Kidney (tissue), 13 donors: ENCODE measurements at regions not wholly inside any gene's neighbourhood (a gene's known extent, or its start where the extent isn't known, plus 50 kb on each side); places are given as distances from the start of the nearest gene placed in this dataset.

ENCODE experiments used
- DNase-seq, 5 donors: peaks; one replicate each; pipeline ENCODE4 v3.0.0-alpha.2; 2013 to 2020
- FAIRE-seq: peaks from 2 replicates; lab custom pipeline; 2012; peaks lifted over from hg19 to GRCh38; lab: Jason Lieb, UNC
- H3K27ac ChIP-seq, 2 donors: one replicate each; pipeline ENCODE4 v1.7.0; 2013; ENCODE audit warnings: low read depth in 2 of 2, low read length in 2 of 2, inconsistent platforms in 1 of 2
- H3K27me3 ChIP-seq: one replicate; pipeline ENCODE4 v1.7.1; 2013; ENCODE audit warnings: low read length, inconsistent platforms; ENCODE audit not compliant: control insufficient read depth, insufficient read depth
- H3K36me3 ChIP-seq, 3 donors: one replicate each; pipeline versions ENCODE4 v1.7.0 to v1.7.1; 2013; ENCODE audit warnings: low read length in 3 of 3, control low read depth in 1 of 3, inconsistent platforms in 1 of 3; ENCODE audit not compliant: insufficient read depth in 3 of 3, control insufficient read depth in 2 of 3
- H3K4me1 ChIP-seq, 3 donors: one replicate each; pipeline versions ENCODE4 v1.7.0 to v1.7.1; 2013; ENCODE audit warnings: low read length in 3 of 3, inconsistent platforms in 1 of 3, low read depth in 1 of 3; ENCODE audit not compliant: control insufficient read depth in 2 of 3, insufficient read depth in 2 of 3
- H3K4me3 ChIP-seq, 3 donors: one replicate each; pipeline versions ENCODE4 v1.7.0 to v1.8.1; 2013; ENCODE audit warnings: low read length in 3 of 3, control low read depth in 1 of 3, inconsistent platforms in 1 of 3
- H3K9ac ChIP-seq, 3 donors: one replicate each; pipeline versions ENCODE4 v1.7.0 to v1.7.1; 2013; ENCODE audit warnings: low read length in 3 of 3, control low read depth in 1 of 3, inconsistent platforms in 1 of 3
- H3K9me3 ChIP-seq, 3 donors: one replicate each; pipeline versions ENCODE4 v1.7.0 to v1.7.1; 2013; ENCODE audit warnings: low read length in 3 of 3, control low read depth in 1 of 3, inconsistent platforms in 1 of 3; ENCODE audit not compliant: control insufficient read depth in 2 of 3, insufficient read depth in 1 of 3
- CTCF ChIP-seq: IDR thresholded peaks from 3 replicates; pipeline ENCODE4 v1.5.1; 2012; ENCODE audit warnings: mild to moderate bottlenecking, moderate library complexity, borderline replicate concordance; ENCODE audit not compliant: insufficient read depth; ENCODE audit errors: extremely low read depth
- intact Hi-C: fragments of 100-400 bp; cut with DNase I; formaldehyde crosslinking; loops from one replicate; pipeline ENCODE4 v1.11.1; 2022
- donor health status: control.
- donor health status: control.
- donor health status: control.
- donor health status: control.
- donor health status: control.
- donor health status: DM: yes; HTN: yes; CAD: no.
- donor health status: Normal renal cell carcinoma (clear cell type).

GRCh38 chr13:69604698-69605097, 502.9 kb upstream of the ATXN8OS start:
- Histone ChIP-seq H3K9ac (no peak overlapping the region), H3K27me3 (no peaks in the 10 kb centered on the region), H3K27ac (no peak overlapping the region), H3K4me1 (no peaks in the 10 kb centered on the region), H3K4me3 (no peak overlapping the region), H3K9me3 (no peaks in the 10 kb centered on the region), H3K36me3 (no peaks in the 10 kb centered on the region)
- no peak for TF ChIP-seq CTCF
- intact Hi-C loops = no loop called here
- DNase-seq (no peak), FAIRE-seq (no peak)

DNA sequence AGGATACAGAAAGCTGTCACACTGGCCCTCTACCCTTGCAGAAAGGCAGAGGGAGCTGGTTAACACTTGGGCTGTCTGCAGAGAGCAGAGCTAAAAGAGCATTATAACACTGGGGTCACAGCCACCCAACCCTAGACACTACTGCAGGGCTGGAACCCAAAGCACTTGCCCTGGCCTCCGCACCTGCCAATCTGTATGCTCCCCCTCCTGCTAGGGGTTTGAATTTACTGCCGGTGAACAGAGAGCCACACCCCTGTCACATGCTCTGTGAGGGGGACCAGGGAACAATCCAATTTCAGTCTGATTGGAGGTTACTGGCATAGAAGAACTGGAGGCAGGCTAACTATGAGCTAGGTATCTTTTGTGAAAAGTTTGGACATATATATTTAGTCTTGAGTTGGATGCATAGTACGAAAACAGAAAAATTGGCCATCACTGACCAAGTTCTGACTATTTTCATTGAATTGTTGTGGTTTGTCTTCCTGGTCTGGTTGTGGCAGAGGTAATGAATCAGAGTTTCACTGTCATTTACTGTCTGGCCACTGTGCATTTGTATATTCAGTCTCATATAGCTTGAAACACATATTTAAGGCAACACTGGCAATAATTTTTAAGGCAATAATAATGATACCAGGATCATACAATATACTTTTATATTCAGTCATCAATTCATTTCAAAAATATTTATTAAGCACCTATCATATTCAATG, 504.3 kb upstream of the ATXN8OS start:
- intact Hi-C loops = no loop called here
- DNase-seq = no peak
- FAIRE-seq = no peak

DNA sequence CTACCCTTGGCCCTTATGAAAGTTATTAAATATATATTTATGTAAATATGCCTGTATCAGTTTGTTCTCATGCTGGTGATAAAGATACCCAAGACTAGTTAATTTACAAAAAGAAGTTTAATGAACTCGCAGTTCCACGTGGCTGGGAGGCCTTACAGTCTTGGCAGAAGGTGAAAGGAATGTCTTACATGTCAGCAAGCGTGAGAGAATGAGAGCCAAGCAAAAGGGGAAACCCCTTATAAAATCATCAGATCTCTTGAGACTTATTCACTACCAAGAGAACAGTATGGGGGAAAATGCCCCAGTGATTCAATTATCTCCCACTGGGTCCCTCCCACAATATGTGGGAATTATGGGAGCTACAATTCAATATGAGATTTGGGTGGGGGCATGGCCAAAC, 506.0 kb upstream of the ATXN8OS start:
- H3K9ac ChIP-seq = no peak overlapping the region
- TF ChIP-seq CTCF = no peak
- intact Hi-C loops = no loop called here
- no peaks in the 10 kb centered on the region for H3K4me1 ChIP-seq
- DNase-seq = no peak
- no peaks in the 10 kb centered on the region for H3K27me3 ChIP-seq
- H3K36me3 ChIP-seq = no peaks in the 10 kb centered on the region
- no peak overlapping the region for H3K4me3 ChIP-seq
- no peak for FAIRE-seq
- no peaks in the 10 kb centered on the region for H3K9me3 ChIP-seq
- H3K27ac ChIP-seq = no peak overlapping the region

More for the DNA sequence above, 504.3 kb upstream of the ATXN8OS start:
- H3K4me1 ChIP-seq = no peaks in the 10 kb centered on the region
- H3K9me3 ChIP-seq = no peaks in the 10 kb centered on the region
- H3K4me3 ChIP-seq = no peak overlapping the region
- TF ChIP-seq CTCF = no peak
- no peak overlapping the region for H3K27ac ChIP-seq
- H3K36me3 ChIP-seq = no peaks in the 10 kb centered on the region
- H3K27me3 ChIP-seq = no peaks in the 10 kb centered on the region
- no peak overlapping the region for H3K9ac ChIP-seq

- no peak for TF ChIP-seq CTCF
- H3K36me3 ChIP-seq = no peaks in the 10 kb centered on the region
- no peaks in the 10 kb centered on the region for H3K27me3 ChIP-seq
- no peak overlapping the region for H3K4me3 ChIP-seq
- no peaks in the 10 kb centered on the region for H3K9me3 ChIP-seq
- no peak overlapping the region for H3K9ac ChIP-seq
- no peak for FAIRE-seq
- intact Hi-C loops = no loop called here
- DNase-seq = no peak
- no peak overlapping the region for H3K27ac ChIP-seq
- H3K4me1 ChIP-seq = no peaks in the 10 kb centered on the region
Measured at GRCh38 chr13:69600811-69601210, 506.8 kb upstream of the ATXN8OS start.
